H1 (cell line): ENCODE measurements at regions not wholly inside any gene's neighbourhood (a gene's known extent, or its start where the extent isn't known, plus 50 kb on each side); places are given as distances from the start of the nearest gene placed in this dataset.

Experiments
- CTCF ChIA-PET: fragments of 300-600 bp; sonication (Branson Sonifier 250); formaldehyde crosslinking; loops from one replicate; lab custom pipeline; 2021; ENCODE audit not compliant: partially characterized antibody; lab: Charles Lee
- POLR2A ChIA-PET: fragments of 300-600 bp; sonication (Branson Sonifier 250); formaldehyde crosslinking; loops from one replicate; lab custom pipeline; 2021; ENCODE audit warnings: inconsistent platforms; ENCODE audit not compliant: partially characterized antibody; lab: Charles Lee
- DNase-seq, 2 experiments: peaks; one replicate each; pipeline versions ENCODE4 v3.0.0 to v3.0.0-alpha.2; 2010 to 2022; ENCODE audit warnings: low spot score in 2 of 2, low read depth in 1 of 2, mixed read lengths in 1 of 2
- FAIRE-seq: peaks from 2 replicates; lab custom pipeline; 2011; peaks lifted over from hg19 to GRCh38; lab: Jason Lieb, UNC
- H2AFZ ChIP-seq: 2 replicates; pipeline ENCODE4 v1.8.1; 2012; ENCODE audit warnings: low read length, inconsistent platforms
- H2AK5ac ChIP-seq: 2 replicates; pipeline ENCODE4 v1.6.1; 2013; ENCODE audit warnings: low read depth, low read length
- H2BK120ac ChIP-seq: replicated peaks from 2 replicates; pipeline ENCODE3; 2013; ENCODE audit warnings: low read depth, low read length, inconsistent platforms
- H2BK12ac ChIP-seq: 2 replicates; pipeline ENCODE4 v1.6.1; 2013; ENCODE audit warnings: low read depth, low read length
- H2BK15ac ChIP-seq: 2 replicates; pipeline ENCODE4 v1.6.1; 2013; ENCODE audit warnings: low read length
- H2BK20ac ChIP-seq: 2 replicates; pipeline ENCODE4 v1.6.1; 2013; ENCODE audit warnings: low read length
- H2BK5ac ChIP-seq: 2 replicates; pipeline ENCODE4 v1.6.1; 2013; ENCODE audit warnings: low read depth, low read length
- H3K14ac ChIP-seq: 2 replicates; pipeline ENCODE4 v1.6.1; 2013; ENCODE audit warnings: inconsistent platforms; ENCODE audit not compliant: insufficient read length
- H3K18ac ChIP-seq: 2 replicates; pipeline ENCODE4 v1.6.1; 2013; ENCODE audit warnings: low read length; ENCODE audit errors: extremely low read depth
- H3K23ac ChIP-seq: 2 replicates; pipeline ENCODE4 v1.6.1; 2013; ENCODE audit warnings: inconsistent platforms; ENCODE audit not compliant: insufficient read length
- H3K23me2 ChIP-seq: 2 replicates; pipeline ENCODE4 v1.6.1; 2013; ENCODE audit warnings: low read depth, low read length
- H3K27ac ChIP-seq: 2 replicates; pipeline ENCODE4 v1.6.1; 2011; ENCODE audit warnings: low read depth, low read length, inconsistent platforms
- H3K27me3 ChIP-seq, 4 experiments: replicated peaks in 1 of 4; 1 replicate in 1 of 4; 2 replicates in 3 of 4; pipeline versions ENCODE4 v1.6.1 to v1.8.1; 2011 to 2013; ENCODE audit warnings: low read length in 3 of 4, mild to moderate bottlenecking in 3 of 4, inconsistent platforms in 2 of 4, mixed read lengths in 2 of 4, moderate library complexity in 1 of 4; ENCODE audit not compliant: control insufficient read depth in 3 of 4, insufficient read depth in 3 of 4; ENCODE audit errors: extremely low read depth in 1 of 4
- H3K36me3 ChIP-seq, 4 experiments: 2 replicates each; pipeline versions ENCODE4 v1.6.1 to v1.8.1; 2011 to 2013; ENCODE audit warnings: mild to moderate bottlenecking in 4 of 4, low read length in 3 of 4, moderate library complexity in 2 of 4, control low read depth in 1 of 4, inconsistent platforms in 1 of 4; ENCODE audit not compliant: insufficient read depth in 4 of 4, control insufficient read depth in 2 of 4
- H3K4ac ChIP-seq: replicated peaks from 2 replicates; pipeline ENCODE3; 2013; ENCODE audit warnings: low read length, low read depth, mixed read lengths, inconsistent platforms; ENCODE audit not compliant: insufficient read length
- H3K4me1 ChIP-seq, 4 experiments: replicated peaks in 1 of 4; 1 replicate in 1 of 4; 2 replicates in 3 of 4; pipeline versions ENCODE4 v1.6.1 to v1.8.1; 2011 to 2013; ENCODE audit warnings: low read length in 3 of 4, inconsistent platforms in 2 of 4, mixed read lengths in 1 of 4; ENCODE audit not compliant: insufficient read depth in 4 of 4, control insufficient read depth in 3 of 4
- H3K4me2 ChIP-seq, 2 experiments: 2 replicates each; pipeline versions ENCODE4 v1.6.1 to v1.8.1; 2011 to 2013; ENCODE audit warnings: low read depth in 2 of 2, low read length in 2 of 2, control low read depth in 1 of 2, inconsistent platforms in 1 of 2, mild to moderate bottlenecking in 1 of 2; ENCODE audit not compliant: insufficient read depth in 1 of 2
- H3K4me3 ChIP-seq, 4 experiments: fragments of 200-600, 300-600 bp in 1 of 4; sonication (generic), shearing (Covaris generic), sonication (Bioruptor Twin) in 1 of 4; 2 replicates each; pipeline versions ENCODE4 v1.5.1 to v1.8.1; 2011 to 2016; ENCODE audit warnings: low read length in 4 of 4, low read depth in 3 of 4, control low read depth in 2 of 4, inconsistent platforms in 2 of 4, mild to moderate bottlenecking in 2 of 4, mixed read lengths in 1 of 4, moderate library complexity in 1 of 4; ENCODE audit not compliant: insufficient read depth in 2 of 4; ENCODE audit errors: extremely low read depth in 1 of 4
- H3K56ac ChIP-seq: replicated peaks from 2 replicates; pipeline ENCODE3; 2013; ENCODE audit warnings: low read depth, mild to moderate bottlenecking, mixed read lengths, low read length, inconsistent platforms; ENCODE audit not compliant: insufficient read length
- H3K79me1 ChIP-seq: 2 replicates; pipeline ENCODE4 v1.6.1; 2013; ENCODE audit warnings: low read depth, low read length, control low read depth
- H3K79me2 ChIP-seq, 2 experiments: 2 replicates each; pipeline versions ENCODE4 v1.6.1 to v1.8.1; 2012 to 2013; ENCODE audit warnings: low read length in 2 of 2, mild to moderate bottlenecking in 2 of 2, inconsistent platforms in 1 of 2; ENCODE audit not compliant: insufficient read depth in 2 of 2, control insufficient read depth in 1 of 2
- H3K9ac ChIP-seq, 4 experiments: replicated peaks in 1 of 4; 1 replicate in 1 of 4; 2 replicates in 3 of 4; pipeline versions ENCODE4 v1.6.1 to v1.8.1; 2011 to 2013; ENCODE audit warnings: low read depth in 3 of 4, low read length in 3 of 4, control low read depth in 2 of 4, mild to moderate bottlenecking in 2 of 4, moderate library complexity in 2 of 4, inconsistent platforms in 1 of 4; ENCODE audit errors: extremely low read depth in 1 of 4
- H3K9me3 ChIP-seq, 2 experiments: 2 replicates each; pipeline versions ENCODE4 v1.6.1 to v1.8.1; 2012 to 2013; ENCODE audit warnings: mild to moderate bottlenecking in 2 of 2, moderate library complexity in 2 of 2, control low read depth in 1 of 2, inconsistent platforms in 1 of 2, low read depth in 1 of 2, low read length in 1 of 2, mixed read lengths in 1 of 2; ENCODE audit not compliant: insufficient read depth in 2 of 2
- H4K20me1 ChIP-seq, 2 experiments: replicated peaks in 1 of 2; 2 replicates each; pipeline versions ENCODE3 to v1.8.1; 2011 to 2013; ENCODE audit warnings: inconsistent platforms in 2 of 2, low read length in 2 of 2, mild to moderate bottlenecking in 1 of 2; ENCODE audit not compliant: insufficient read depth in 2 of 2, control insufficient read depth in 1 of 2
- H4K5ac ChIP-seq: 2 replicates; pipeline ENCODE4 v1.6.1; 2013; ENCODE audit warnings: low read length, low read depth, mixed read lengths, inconsistent platforms; ENCODE audit not compliant: insufficient read length
- H4K8ac ChIP-seq: 2 replicates; pipeline ENCODE4 v1.8.0; 2013; ENCODE audit warnings: mild to moderate bottlenecking, moderate library complexity, low read length, inconsistent platforms; ENCODE audit not compliant: insufficient read depth; ENCODE audit errors: extremely low read depth
- H4K91ac ChIP-seq: replicated peaks from 2 replicates; pipeline ENCODE3; 2013; ENCODE audit warnings: low read length, mixed read lengths, inconsistent platforms; ENCODE audit not compliant: insufficient read length
- ASH2L ChIP-seq: fragments of 200-600, 300-600 bp; sonication (generic); IDR thresholded peaks from one replicate; pipeline ENCODE4 v1.7.1; 2017; ENCODE audit warnings: low read length
- CBX8 ChIP-seq: fragments of 300-800, 300-1000 bp; sonication (generic); IDR thresholded peaks from 2 replicates; pipeline ENCODE4 v1.7.1; 2016; ENCODE audit warnings: low read depth, low read length, borderline replicate concordance
- CREB1 ChIP-seq: IDR thresholded peaks from 2 replicates; pipeline ENCODE4 v1.6.1; 2012; ENCODE audit warnings: inconsistent platforms
- CTBP2 ChIP-seq: IDR thresholded peaks from 2 replicates; pipeline ENCODE4 v1.7.0; 2011; ENCODE audit warnings: borderline replicate concordance, mild to moderate bottlenecking, moderate library complexity, mixed read lengths, low read length; ENCODE audit not compliant: insufficient read depth, insufficient read length
- KDM4A ChIP-seq: IDR thresholded peaks from one replicate; pipeline ENCODE4 v1.7.1; 2012; ENCODE audit warnings: low read depth, mild to moderate bottlenecking, moderate library complexity, low read length, inconsistent platforms; ENCODE audit not compliant: severe bottlenecking
- SP2 ChIP-seq: IDR thresholded peaks from 2 replicates; pipeline ENCODE4 v1.6.1; 2012; ENCODE audit warnings: mild to moderate bottlenecking, low read length, inconsistent platforms
- WGBS, 2 experiments: shearing (Covaris generic) in 1 of 2; methylation state at CpG; one replicate each; pipeline versions ENCODE4 v1.1.6 to v1.1.7; 2013 to 2015; ENCODE audit warnings: low lambda C conversion rate in 2 of 2, mixed read lengths in 2 of 2, inconsistent platforms in 1 of 2, low coverage in 1 of 2, missing lambda C conversion rate in 1 of 2; ENCODE audit not compliant: insufficient replicate concordance in 2 of 2, insufficient coverage in 1 of 2, insufficient read length in 1 of 2; ENCODE audit errors: extremely low coverage in 1 of 2, missing lambda C conversion rate in 1 of 2; 5-methylcytosine and 5-hydroxymethylcytosine counted together

DNA sequence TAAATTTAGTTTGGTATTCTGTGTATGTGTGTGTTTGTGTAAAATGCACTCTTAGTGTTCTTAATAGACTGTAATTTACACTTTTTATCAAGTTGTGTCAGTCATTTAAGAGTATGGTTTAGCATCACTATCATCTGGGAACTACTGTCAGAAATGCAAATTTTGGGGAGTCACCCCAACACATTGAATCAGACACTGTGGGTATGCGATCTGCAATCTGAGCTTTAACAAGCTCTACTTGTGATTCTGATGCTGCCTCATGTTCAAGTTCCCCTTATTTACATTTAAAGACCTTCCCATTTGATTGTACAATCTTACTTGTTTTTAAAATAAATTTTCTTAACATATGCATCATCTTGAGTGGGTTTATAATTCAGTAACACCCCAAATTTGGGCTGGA lies 218.1 kb upstream of the FOXP2 start:
- Histone ChIP-seq H4K5ac (no peak overlapping the region), H3K27me3 (no peaks in the 10 kb centered on the region)
- 78% methylated on average over 1 of the region's 1 CpG; no CpG with 5 or more reads in 1 of the 2 experiments for WGBS, 2 experiments

More for the DNA sequence above, 218.1 kb upstream of the FOXP2 start:
- H2BK5ac ChIP-seq, result no peak overlapping the region
- no peaks in the 10 kb centered on the region for H3K23me2 ChIP-seq
- no peak overlapping the region for H2BK20ac ChIP-seq
- H3K4ac ChIP-seq, result no peak overlapping the region
- H2AK5ac ChIP-seq, result no peak overlapping the region
- no peak overlapping the region for H3K4me3 ChIP-seq
- no peaks in the 10 kb centered on the region for H3K4me1 ChIP-seq
- POLR2A ChIA-PET, result no interaction called here
- CTCF ChIA-PET, result interaction anchor here (1.3 kb wide), 1 partner anchor 115 kb away, joined by 3 read pairs; no protein-coding TSS in a partner anchor
- no peak overlapping the region for H3K23ac ChIP-seq
- no peak overlapping the region for H3K9ac ChIP-seq
- H4K91ac ChIP-seq, result no peak overlapping the region
- no peaks in the 10 kb centered on the region for H3K9me3 ChIP-seq
- H3K56ac ChIP-seq, result no peak overlapping the region
- no peak overlapping the region for H2BK120ac ChIP-seq
- no peak overlapping the region for H2BK12ac ChIP-seq
- FAIRE-seq, result no peak
- no peak overlapping the region for H3K27ac ChIP-seq
- no peak overlapping the region for H3K4me2 ChIP-seq
- H4K20me1 ChIP-seq, result no peaks in the 10 kb centered on the region
- no peaks in the 10 kb centered on the region for H3K79me1 ChIP-seq
- H3K79me2 ChIP-seq, result no peaks in the 10 kb centered on the region
- no peak overlapping the region for H3K18ac ChIP-seq
- no peak overlapping the region for H2AFZ ChIP-seq
- H3K14ac ChIP-seq, result no peak overlapping the region
- DNase-seq, result no peak
- no peak overlapping the region for H4K8ac ChIP-seq
- no peak for TF ChIP-seq ASH2L
- TF ChIP-seq CBX8, result no peak
- no peak for TF ChIP-seq KDM4A
- no peak for TF ChIP-seq CTBP2
- TF ChIP-seq CREB1, result no peak
- TF ChIP-seq SP2, result no peak
- no peaks in the 10 kb centered on the region for H3K36me3 ChIP-seq
- H2BK15ac ChIP-seq, result no peak overlapping the region
